Muscle of arm (tissue), 1 donor: ENCODE measurements at regions not wholly inside any gene's neighbourhood (a gene's known extent, or its start where the extent isn't known, plus 50 kb on each side); places are given as distances from the start of the nearest gene placed in this dataset.

Experiments
- DNase-seq: peaks from one replicate; pipeline ENCODE4 v3.0.0-alpha.2; 2013

GRCh38 chr7:7117935-7118586 lies 64.3 kb upstream of the C1GALT1 start:
- DNase-seq: no peak

GRCh38 chr7:7118822-7119221 lies 63.5 kb upstream of the C1GALT1 start:
- no peak for DNase-seq

- no peak for DNase-seq
These were observed 62.6 kb upstream of the C1GALT1 start for GRCh38 chr7:7119729-7120128.

- DNase-seq: peak; percentile 43
These were observed 60.3 kb upstream of the C1GALT1 start for GRCh38 chr7:7122033-7122478.

- peak; percentile 66 for DNase-seq
These were observed 59.6 kb upstream of the C1GALT1 start for GRCh38 chr7:7122701-7123281.

- no peak for DNase-seq
These were observed 56.4 kb upstream of the C1GALT1 start for GRCh38 chr7:7125963-7126362.

GRCh38 chr7:7127773-7128172 lies 54.6 kb upstream of the C1GALT1 start:
- no peak for DNase-seq

- DNase-seq: no peak
These were observed 53.0 kb upstream of the C1GALT1 start for GRCh38 chr7:7129381-7129780.

- no peak for DNase-seq
These were observed 51.1 kb upstream of the C1GALT1 start for GRCh38 chr7:7131273-7131672.
